Fibroblast of lung (primary cell): ENCODE measurements at regions not wholly inside any gene's neighbourhood (a gene's known extent, or its start where the extent isn't known, plus 50 kb on each side); places are given as distances from the start of the nearest gene placed in this dataset.

ENCODE experiments used
- DNase-seq, 2 donors: peaks; one replicate each; pipeline versions ENCODE4 v3.0.0 to v3.0.0-alpha.2; 2010; ENCODE audit warnings: low read depth in 2 of 2
- H2AFZ ChIP-seq: 2 replicates; pipeline ENCODE4 v1.5.1; 2012; ENCODE audit warnings: low read length, control low read depth, inconsistent platforms
- H3K27ac ChIP-seq: 2 replicates; pipeline ENCODE4 v1.5.1; 2011; ENCODE audit warnings: low read length, control low read depth; ENCODE audit not compliant: insufficient read depth
- H3K27me3 ChIP-seq: 2 replicates; pipeline ENCODE4 v1.5.1; 2011; ENCODE audit warnings: mild to moderate bottlenecking, low read length; ENCODE audit not compliant: control insufficient read depth, insufficient read depth
- H3K36me3 ChIP-seq: 2 replicates; pipeline ENCODE4 v1.5.1; 2011; ENCODE audit warnings: low read length; ENCODE audit not compliant: control insufficient read depth, insufficient read depth
- H3K4me1 ChIP-seq: 2 replicates; pipeline ENCODE4 v1.5.1; 2011; ENCODE audit warnings: low read length; ENCODE audit not compliant: control insufficient read depth, insufficient read depth; ENCODE audit errors: extremely low read depth
- H3K4me2 ChIP-seq: 2 replicates; pipeline ENCODE4 v1.5.1; 2011; ENCODE audit warnings: low read length, control low read depth; ENCODE audit not compliant: insufficient read depth; ENCODE audit errors: extremely low read depth
- H3K4me3 ChIP-seq, 4 experiments: fragments of 200-600 bp in 1 of 4; sonication (generic) in 1 of 4; replicated peaks in 1 of 4; 2 replicates each; pipeline ENCODE4 v1.5.1; 2011 to 2016; ENCODE audit warnings: low read length in 4 of 4, low read depth in 3 of 4, mild to moderate bottlenecking in 3 of 4, control low read depth in 2 of 4, inconsistent platforms in 1 of 4, mixed read lengths in 1 of 4; ENCODE audit not compliant: insufficient read depth in 1 of 4; ENCODE audit errors: control extremely low read depth in 1 of 4
- H3K79me2 ChIP-seq: 2 replicates; pipeline ENCODE4 v1.5.1; 2012; ENCODE audit warnings: mild to moderate bottlenecking, low read length, inconsistent platforms; ENCODE audit not compliant: control insufficient read depth, insufficient read depth
- H3K9ac ChIP-seq: 2 replicates; pipeline ENCODE4 v1.5.1; 2011; ENCODE audit warnings: mild to moderate bottlenecking, low read length, control low read depth; ENCODE audit not compliant: insufficient read depth
- H3K9me3 ChIP-seq: 2 replicates; pipeline ENCODE4 v1.5.1; 2012; ENCODE audit warnings: low read depth, low read length; ENCODE audit not compliant: control insufficient read depth, insufficient read depth
- H4K20me1 ChIP-seq: 2 replicates; pipeline ENCODE4 v1.5.1; 2011; ENCODE audit warnings: low read length; ENCODE audit not compliant: control insufficient read depth, insufficient read depth; ENCODE audit errors: extremely low read depth
- CTCF ChIP-seq, 2 donors: IDR thresholded peaks in 1 of 2; conservative IDR thresholded peaks in 1 of 2; 1 replicate in 1 of 2; 2 replicates in 1 of 2; pipeline ENCODE4 v1.5.1; 2011 to 2012; ENCODE audit warnings: low read length in 2 of 2, control low read depth in 1 of 2, inconsistent platforms in 1 of 2, low read depth in 1 of 2, mild to moderate bottlenecking in 1 of 2
- EZH2 ChIP-seq: IDR thresholded peaks from 2 replicates; pipeline ENCODE4 v1.5.1; 2012; ENCODE audit warnings: low read length, control low read depth, mild to moderate bottlenecking; ENCODE audit errors: missing control alignments

DNA sequence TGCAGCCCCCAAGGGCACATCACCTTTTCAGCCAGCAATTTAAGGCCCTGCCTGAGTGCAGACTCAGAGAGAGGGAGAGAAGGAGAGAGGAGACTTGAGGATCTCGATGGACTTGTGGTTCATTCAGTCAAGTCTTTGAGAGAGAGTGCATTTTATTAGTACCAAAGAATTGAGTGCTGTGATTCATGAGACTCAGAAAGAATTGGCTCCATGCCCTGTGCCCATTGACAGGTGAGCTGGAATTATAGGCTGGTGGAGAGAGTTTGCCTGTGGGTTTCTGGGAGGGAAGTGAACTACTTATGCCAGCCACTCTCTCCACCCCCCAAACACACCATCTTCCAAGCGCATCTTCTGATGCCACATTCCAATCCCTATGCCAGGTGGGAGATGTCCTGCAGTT is 236.8 kb downstream of the MN1 start:
- Histone ChIP-seq H3K9ac (no peak overlapping the region), H3K79me2 (no peaks in the 10 kb centered on the region), H3K4me3 (no peak overlapping the region), H3K4me2 (no peak overlapping the region), H3K36me3 (no peaks in the 10 kb centered on the region), H3K9me3 (no peaks in the 10 kb centered on the region), H3K27me3 (peaks cover 4% of the 10 kb centered on the region), H2AFZ (no peak overlapping the region), H4K20me1 (no peaks in the 10 kb centered on the region), H3K4me1 (no peaks in the 10 kb centered on the region), H3K27ac (no peak overlapping the region)
- no peak for DNase-seq
- TF ChIP-seq EZH2 (no peak), CTCF (conservative IDR thresholded peaks at IDR 0.05 in 1 of 2, IDR thresholded peaks at IDR 0.05 in 1 of 2; ENCODE audit: low read depth in 1 of 2, low read length in 2 of 2) (no peak)

DNA sequence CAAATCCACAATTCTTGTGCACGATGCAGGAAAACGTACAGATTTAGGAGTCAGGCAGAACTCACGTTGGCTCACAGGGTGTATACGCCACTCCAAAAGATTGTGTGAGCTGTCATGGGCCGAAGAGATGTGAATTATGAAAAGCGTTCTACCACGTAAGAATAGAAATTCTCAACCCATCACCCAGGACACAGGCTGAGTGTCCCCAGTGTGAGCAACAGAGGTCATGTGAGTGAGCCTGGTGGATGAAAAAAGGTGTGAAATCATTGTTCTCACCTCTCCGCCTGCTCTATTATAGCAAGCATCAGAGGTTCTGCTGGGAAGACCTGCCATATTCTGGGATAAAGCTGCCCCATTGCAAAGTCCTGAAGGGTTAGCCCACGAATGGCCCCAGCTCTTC is 235.0 kb downstream of the MN1 start:
- no peak for DNase-seq
- no peaks in the 10 kb centered on the region for H3K79me2 ChIP-seq
- H3K4me2 ChIP-seq = no peak overlapping the region
- no peaks in the 10 kb centered on the region for H3K4me1 ChIP-seq
- H3K9me3 ChIP-seq = no peaks in the 10 kb centered on the region
- no peak overlapping the region for H3K9ac ChIP-seq
- H2AFZ ChIP-seq = no peak overlapping the region
- peaks cover 4% of the 10 kb centered on the region for H3K27me3 ChIP-seq
- no peaks in the 10 kb centered on the region for H3K36me3 ChIP-seq
- no peaks in the 10 kb centered on the region for H4K20me1 ChIP-seq
- H3K4me3 ChIP-seq = no peak overlapping the region
- H3K27ac ChIP-seq = no peak overlapping the region
- TF ChIP-seq EZH2 (no peak), CTCF (conservative IDR thresholded peaks at IDR 0.05 in 1 of 2, IDR thresholded peaks at IDR 0.05 in 1 of 2; ENCODE audit: low read depth in 1 of 2, low read length in 2 of 2) (no peak)

DNA sequence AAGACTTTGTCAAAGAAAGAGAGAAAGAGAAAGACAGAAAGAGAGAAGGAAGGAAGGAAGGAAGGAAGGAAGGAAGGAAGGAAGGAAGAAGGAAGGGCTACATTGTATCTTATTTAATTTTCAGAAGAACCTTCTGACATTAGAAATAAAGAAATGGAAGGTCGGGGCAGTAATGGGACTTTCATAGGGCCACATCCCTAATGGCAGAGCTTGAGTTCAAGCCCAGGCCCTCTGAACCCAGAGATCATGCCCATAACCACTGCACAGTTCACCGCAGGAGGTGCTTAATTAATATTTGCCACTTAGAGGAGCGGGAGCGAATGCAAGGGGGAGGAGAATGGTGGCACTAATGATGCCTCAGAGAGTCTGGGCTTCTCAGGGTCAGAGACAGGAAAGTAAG is 233.3 kb downstream of the MN1 start:
- Histone ChIP-seq H3K4me1 (no peaks in the 10 kb centered on the region), H3K4me2 (no peak overlapping the region), H3K36me3 (no peaks in the 10 kb centered on the region), H3K27ac (no peak overlapping the region), H3K9ac (no peak overlapping the region), H3K4me3 (no peak overlapping the region), H2AFZ (no peak overlapping the region), H4K20me1 (no peaks in the 10 kb centered on the region), H3K79me2 (no peaks in the 10 kb centered on the region), H3K27me3 (peaks cover 14% of the 10 kb centered on the region), H3K9me3 (no peaks in the 10 kb centered on the region)
- TF ChIP-seq EZH2 (no peak), CTCF (conservative IDR thresholded peaks at IDR 0.05 in 1 of 2, IDR thresholded peaks at IDR 0.05 in 1 of 2; ENCODE audit: low read depth in 1 of 2, low read length in 2 of 2) (no peak)
- no peak for DNase-seq
